Lower leg skin (tissue), 3 donors: ENCODE measurements at regions not wholly inside any gene's neighbourhood (a gene's known extent, or its start where the extent isn't known, plus 50 kb on each side); places are given as distances from the start of the nearest gene placed in this dataset.

ENCODE experiments used
- CTCF ChIP-seq, 3 donors: fragments of 450-650 bp; IDR thresholded peaks; one replicate each; pipeline ENCODE4 v1.5.1; 2016; ENCODE audit warnings: antibody characterized with exemption in 3 of 3, mild to moderate bottlenecking in 3 of 3, moderate library complexity in 2 of 3
- POLR2A ChIP-seq, 2 donors: fragments of 450-650 bp; IDR thresholded peaks; one replicate each; pipeline ENCODE4 v1.6.1; 2016 to 2017; ENCODE audit warnings: antibody characterized with exemption in 2 of 2, mild to moderate bottlenecking in 1 of 2, moderate library complexity in 1 of 2

- TF ChIP-seq POLR2A (IDR thresholded peaks at IDR 0.05): no peak
- no peak for TF ChIP-seq CTCF (IDR thresholded peaks at IDR 0.05)
These were observed 441.8 kb downstream of the LRATD1 start for GRCh38 chr2:15074319-15074718.
